ENCODE measurements at regions not wholly inside any gene's neighbourhood (a gene's known extent, or its start where the extent isn't known, plus 50 kb on each side); places are given as distances from the start of the nearest gene placed in this dataset.

- H3K9me3 Mint-ChIP-seq, result no peaks in the 10 kb centered on the region; the same call in 2 of the 3 replicates
- DNase-seq (ENCODE audit: low spot score), result no peak
These were observed 461.5 kb downstream of the TUSC7 start for GRCh38 chr3:117171124-117171523.

More at GRCh38 chr3:117171124-117171523, 461.5 kb downstream of the TUSC7 start:
- TF ChIP-seq EZH2 (IDR thresholded peaks at IDR 0.05; ENCODE audit: low read depth, unreplicated experiment), result no peak
- TF ChIP-seq STAT1 (IDR thresholded peaks at IDR 0.05; ENCODE audit: unreplicated experiment), result no peak
- no peak for TF ChIP-seq EZH2phosphoT487 (IDR thresholded peaks at IDR 0.05; ENCODE audit: unreplicated experiment)
- no peak for TF ChIP-seq ZNF114 (CRISPR knock-in tag; IDR thresholded peaks at IDR 0.05)
- TF ChIP-seq ZNF462 (CRISPR knock-in tag; IDR thresholded peaks at IDR 0.05), result no peak
- no peak for TF ChIP-seq CREB1 (CRISPR knock-in tag; IDR thresholded peaks at IDR 0.05; ENCODE audit: low read depth)
- TF ChIP-seq NANOG (IDR thresholded peaks at IDR 0.05; ENCODE audit: borderline replicate concordance), result no peak
- no peak for TF ChIP-seq REST (IDR thresholded peaks at IDR 0.05; ENCODE audit: unreplicated experiment)
- no peak for TF ChIP-seq CTCF (conservative IDR thresholded peaks at IDR 0.05; ENCODE audit: low read depth in 2 of 2)
- no peak for TF ChIP-seq POLR2AphosphoS5 (IDR thresholded peaks at IDR 0.05; ENCODE audit: low read depth)
- TF ChIP-seq ETS1 (IDR thresholded peaks at IDR 0.05), result no peak
- no peak for TF ChIP-seq JUNB (IDR thresholded peaks at IDR 0.05; ENCODE audit: unreplicated experiment)
- no peak for TF ChIP-seq ZNF331 (CRISPR knock-in tag; IDR thresholded peaks at IDR 0.05; ENCODE audit: low read depth)
- no peaks in the 10 kb centered on the region for H4K20me1 ChIP-seq (replicated peaks; ENCODE audit: insufficient read depth)
- H3K27ac Mint-ChIP-seq, result no peak overlapping the region
- H3K4me3 ChIP-seq, result no peak overlapping the region
- no peaks in the 10 kb centered on the region for H3K27me3 ChIP-seq (ENCODE audit: insufficient read depth)
- H3K4me1 ChIP-seq (ENCODE audit: insufficient read depth), result 0 out of 2 replicates have a peak, but pooled peaks cover 6% of the 10 kb centered on the region
- H2AFZ ChIP-seq, result no peak overlapping the region
- H3K4me3 Mint-ChIP-seq, result no peak overlapping the region
- peaks cover 11% of the 10 kb centered on the region for H3K4me1 Mint-ChIP-seq
- 0 out of 2 replicates have a peak overlapping the region, but pooled peaks have one; percentile 27 for H3K4me2 ChIP-seq
- no peaks in the 10 kb centered on the region for H3K9me2 ChIP-seq (ENCODE audit: insufficient read depth)
- H3K79me2 ChIP-seq (replicated peaks; ENCODE audit: insufficient read depth), result no peaks in the 10 kb centered on the region
- H3K27me3 Mint-ChIP-seq (ENCODE audit: insufficient read depth, low read depth, poor library complexity), result no peaks in the 10 kb centered on the region
- H3K27ac ChIP-seq (ENCODE audit: low read depth), result no peak overlapping the region
- H3K36me3 Mint-ChIP-seq (ENCODE audit: low read depth), result no peaks in the 10 kb centered on the region
- no peaks in the 10 kb centered on the region for H3F3A ChIP-seq (replicated peaks; ENCODE audit: low read depth)
- H3K36me3 ChIP-seq (ENCODE audit: insufficient read depth), result no peaks in the 10 kb centered on the region
- ATAC-seq, result no peak

Data from GM23338 (cell line).